Liver (tissue), 8 donors: ENCODE measurements at regions not wholly inside any gene's neighbourhood (a gene's known extent, or its start where the extent isn't known, plus 50 kb on each side); places are given as distances from the start of the nearest gene placed in this dataset.

Experiments used
- DNase-seq: peaks from one replicate; pipeline ENCODE4 v3.0.0-alpha.2; 2017; ENCODE audit warnings: low spot score
- H3K27ac ChIP-seq, 2 donors: one replicate each; pipeline ENCODE4 v1.7.0; 2013; ENCODE audit warnings: inconsistent platforms in 2 of 2, low read length in 2 of 2, control low read depth in 1 of 2, low read depth in 1 of 2, mild to moderate bottlenecking in 1 of 2
- H3K27me3 ChIP-seq, 4 donors: one replicate each; pipeline versions ENCODE4 v1.6.1 to v1.7.0; 2013; ENCODE audit warnings: low read length in 3 of 4, inconsistent platforms in 1 of 4, mild to moderate bottlenecking in 1 of 4, moderate library complexity in 1 of 4; ENCODE audit not compliant: control insufficient read depth in 4 of 4, insufficient read depth in 4 of 4
- H3K36me3 ChIP-seq, 4 donors: one replicate each; pipeline versions ENCODE4 v1.6.1 to v1.7.0; 2013; ENCODE audit warnings: low read length in 3 of 4, mild to moderate bottlenecking in 3 of 4, low read depth in 1 of 4, moderate library complexity in 1 of 4; ENCODE audit not compliant: control insufficient read depth in 4 of 4, insufficient read depth in 3 of 4
- H3K4me1 ChIP-seq, 4 donors: one replicate each; pipeline versions ENCODE4 v1.6.1 to v1.7.0; 2013; ENCODE audit warnings: low read length in 3 of 4, mild to moderate bottlenecking in 3 of 4, moderate library complexity in 1 of 4; ENCODE audit not compliant: control insufficient read depth in 4 of 4, insufficient read depth in 4 of 4
- H3K4me3 ChIP-seq, 3 donors: one replicate each; pipeline versions ENCODE4 v1.6.1 to v1.7.0; 2013; ENCODE audit warnings: low read length in 3 of 3, control low read depth in 1 of 3, low read depth in 1 of 3, mild to moderate bottlenecking in 1 of 3
- H3K9ac ChIP-seq, 2 donors: one replicate each; pipeline ENCODE4 v1.7.0; 2013; ENCODE audit warnings: low read length in 2 of 2, mild to moderate bottlenecking in 2 of 2, moderate library complexity in 2 of 2, control low read depth in 1 of 2, low read depth in 1 of 2
- H3K9me3 ChIP-seq, 4 donors: one replicate each; pipeline versions ENCODE4 v1.6.1 to v1.7.0; 2013; ENCODE audit warnings: low read length in 3 of 4; ENCODE audit not compliant: control insufficient read depth in 4 of 4
- EGR1 ChIP-seq, 2 donors: IDR thresholded peaks; 2 replicates each; pipeline ENCODE4 v1.6.1; 2016 to 2018; ENCODE audit warnings: antibody characterized with exemption in 2 of 2, low read depth in 2 of 2
- FOXA1 ChIP-seq: IDR thresholded peaks from 2 replicates; pipeline ENCODE4 v1.6.1; 2016; ENCODE audit warnings: antibody characterized with exemption
- FOXA2 ChIP-seq: IDR thresholded peaks from 2 replicates; pipeline ENCODE4 v1.6.1; 2016; ENCODE audit warnings: antibody characterized with exemption
- HNF4A ChIP-seq, 2 donors: conservative IDR thresholded peaks; 2 replicates each; pipeline ENCODE4 v1.6.1; 2016; ENCODE audit warnings: antibody characterized with exemption in 2 of 2, mild to moderate bottlenecking in 2 of 2
- HNF4G ChIP-seq: IDR thresholded peaks from 2 replicates; pipeline ENCODE4 v1.6.1; 2016; ENCODE audit warnings: antibody characterized with exemption
- RAD21 ChIP-seq, 2 donors: IDR thresholded peaks; 2 replicates each; pipeline ENCODE4 v1.6.1; 2016; ENCODE audit warnings: antibody characterized with exemption in 2 of 2, mild to moderate bottlenecking in 2 of 2
- SP1 ChIP-seq: IDR thresholded peaks from 2 replicates; pipeline ENCODE4 v1.6.1; 2018; ENCODE audit warnings: antibody characterized with exemption, mild to moderate bottlenecking
- TAF1 ChIP-seq: conservative IDR thresholded peaks from 2 replicates; pipeline ENCODE4 v1.6.1; 2016; ENCODE audit warnings: antibody characterized with exemption, mild to moderate bottlenecking
- WGBS: extraction: QIAGEN DNeasy Blood & Tissue Kit; methylation state at CpG from one replicate; pipeline ENCODE4 v1.1.7; 2013; 5-methylcytosine and 5-hydroxymethylcytosine counted together
- TF ChIP-seq, protein P1 (sequence below): IDR thresholded peaks from 2 replicates; pipeline ENCODE4 v1.6.1; 2016; ENCODE audit warnings: antibody characterized with exemption
- TF ChIP-seq, protein P2 (sequence below): fragments of 150-350 bp; IDR thresholded peaks from 2 replicates; pipeline ENCODE4 v1.5.1; 2017; ENCODE audit warnings: improper control_type of control experiment, low read depth, low read length; ENCODE audit not compliant: missing input control
- TF ChIP-seq, protein P3 (sequence below): IDR thresholded peaks from 2 replicates; pipeline ENCODE4 v1.6.1; 2016; ENCODE audit warnings: antibody characterized with exemption
- TF ChIP-seq, protein P4 (sequence below): IDR thresholded peaks from 2 replicates; pipeline ENCODE4 v1.6.1; 2016; ENCODE audit warnings: antibody characterized with exemption, mild to moderate bottlenecking
- donor health status: healthy.
- donor health status: healthy.
- donor health status: healthy.
- donor health status: healthy.
- donor health status: healthy.

DNA sequence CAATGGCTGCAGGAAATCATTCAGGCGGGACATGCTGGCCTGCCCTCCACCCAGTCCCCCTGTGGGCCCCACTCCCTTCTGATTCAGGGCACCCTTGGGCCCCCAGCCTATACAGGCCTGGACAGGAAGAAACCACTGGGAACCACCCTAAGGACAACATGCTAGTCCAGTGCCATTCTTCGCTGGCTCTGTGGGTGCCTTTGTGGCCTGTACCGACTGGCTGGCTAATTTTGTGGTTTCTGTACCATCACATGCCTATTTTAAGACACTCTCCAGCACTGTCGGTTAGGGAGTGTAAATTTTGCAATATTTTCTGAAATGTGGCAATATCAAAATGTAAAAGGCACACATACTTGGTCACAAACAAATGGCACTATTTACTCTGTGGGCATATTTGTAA is 61.4 kb upstream of the POLG start:
- 44% methylated on average over 4 of the region's 4 CpGs for WGBS
- Histone ChIP-seq H3K36me3 (no peaks in the 10 kb centered on the region), H3K9ac (no peak overlapping the region), H3K4me3 (no peak overlapping the region), H3K27ac (no peak overlapping the region), H3K27me3 (peaks cover 3 to 10% (median 5%) of the 10 kb centered on the region in 4 donors), H3K9me3 (no peaks in the 10 kb centered on the region), H3K4me1 (peaks cover 0 to 7% (median 3%) of the 10 kb centered on the region in 4 donors)
- DNase-seq, result no peak
- TF ChIP-seq SP1 (no peak), RAD21 (IDR thresholded peaks at IDR 0.05) (no peak), EGR1 (IDR thresholded peaks at IDR 0.05; ENCODE audit: low read depth in 2 of 2) (no peak), HNF4A (conservative IDR thresholded peaks at IDR 0.05) (no peak), FOXA1 (no peak)
- TF ChIP-seq, protein P1, sequence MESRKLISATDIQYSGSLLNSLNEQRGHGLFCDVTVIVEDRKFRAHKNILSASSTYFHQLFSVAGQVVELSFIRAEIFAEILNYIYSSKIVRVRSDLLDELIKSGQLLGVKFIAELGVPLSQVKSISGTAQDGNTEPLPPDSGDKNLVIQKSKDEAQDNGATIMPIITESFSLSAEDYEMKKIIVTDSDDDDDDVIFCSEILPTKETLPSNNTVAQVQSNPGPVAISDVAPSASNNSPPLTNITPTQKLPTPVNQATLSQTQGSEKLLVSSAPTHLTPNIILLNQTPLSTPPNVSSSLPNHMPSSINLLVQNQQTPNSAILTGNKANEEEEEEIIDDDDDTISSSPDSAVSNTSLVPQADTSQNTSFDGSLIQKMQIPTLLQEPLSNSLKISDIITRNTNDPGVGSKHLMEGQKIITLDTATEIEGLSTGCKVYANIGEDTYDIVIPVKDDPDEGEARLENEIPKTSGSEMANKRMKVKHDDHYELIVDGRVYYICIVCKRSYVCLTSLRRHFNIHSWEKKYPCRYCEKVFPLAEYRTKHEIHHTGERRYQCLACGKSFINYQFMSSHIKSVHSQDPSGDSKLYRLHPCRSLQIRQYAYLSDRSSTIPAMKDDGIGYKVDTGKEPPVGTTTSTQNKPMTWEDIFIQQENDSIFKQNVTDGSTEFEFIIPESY, result no peak
- TF ChIP-seq, protein P2, sequence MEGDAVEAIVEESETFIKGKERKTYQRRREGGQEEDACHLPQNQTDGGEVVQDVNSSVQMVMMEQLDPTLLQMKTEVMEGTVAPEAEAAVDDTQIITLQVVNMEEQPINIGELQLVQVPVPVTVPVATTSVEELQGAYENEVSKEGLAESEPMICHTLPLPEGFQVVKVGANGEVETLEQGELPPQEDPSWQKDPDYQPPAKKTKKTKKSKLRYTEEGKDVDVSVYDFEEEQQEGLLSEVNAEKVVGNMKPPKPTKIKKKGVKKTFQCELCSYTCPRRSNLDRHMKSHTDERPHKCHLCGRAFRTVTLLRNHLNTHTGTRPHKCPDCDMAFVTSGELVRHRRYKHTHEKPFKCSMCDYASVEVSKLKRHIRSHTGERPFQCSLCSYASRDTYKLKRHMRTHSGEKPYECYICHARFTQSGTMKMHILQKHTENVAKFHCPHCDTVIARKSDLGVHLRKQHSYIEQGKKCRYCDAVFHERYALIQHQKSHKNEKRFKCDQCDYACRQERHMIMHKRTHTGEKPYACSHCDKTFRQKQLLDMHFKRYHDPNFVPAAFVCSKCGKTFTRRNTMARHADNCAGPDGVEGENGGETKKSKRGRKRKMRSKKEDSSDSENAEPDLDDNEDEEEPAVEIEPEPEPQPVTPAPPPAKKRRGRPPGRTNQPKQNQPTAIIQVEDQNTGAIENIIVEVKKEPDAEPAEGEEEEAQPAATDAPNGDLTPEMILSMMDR, result no peak

DNA sequence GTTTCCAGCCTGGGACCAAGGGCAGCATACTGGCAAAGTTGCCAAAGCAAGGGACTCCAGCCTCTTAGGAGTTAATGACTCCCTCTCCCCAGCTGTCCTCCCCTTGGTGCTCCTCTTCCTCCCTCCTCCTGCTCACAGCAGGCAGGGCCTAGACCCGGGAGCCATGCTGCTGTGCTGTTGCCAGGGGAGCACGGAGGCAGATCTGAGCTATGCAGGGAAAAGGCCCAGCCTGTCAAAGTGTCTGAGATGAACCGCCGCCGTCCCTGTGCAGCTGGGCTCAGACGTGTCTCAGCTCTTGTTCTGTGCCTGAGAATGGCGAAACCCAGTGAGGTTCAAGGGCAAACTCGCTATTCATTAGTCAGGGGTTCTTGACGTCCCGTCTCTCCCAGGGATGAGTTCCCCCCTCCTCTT is 60.8 kb upstream of the POLG start:
- Histone ChIP-seq H3K9me3 (no peaks in the 10 kb centered on the region), H3K4me1 (peaks cover 0 to 7% (median 3%) of the 10 kb centered on the region in 4 donors), H3K27ac (no peak overlapping the region), H3K36me3 (no peaks in the 10 kb centered on the region), H3K4me3 (no peak overlapping the region), H3K27me3 (peaks cover 3 to 5% (median 4%) of the 10 kb centered on the region in 4 donors), H3K9ac (no peak overlapping the region)
- 41% methylated on average over 10 of the region's 10 CpGs for WGBS
- TF ChIP-seq FOXA1 (no peak), FOXA2 (no peak), HNF4G (no peak), EGR1 (IDR thresholded peaks at IDR 0.05; ENCODE audit: low read depth in 2 of 2) (no peak), TAF1 (no peak)
- TF ChIP-seq, protein P3, sequence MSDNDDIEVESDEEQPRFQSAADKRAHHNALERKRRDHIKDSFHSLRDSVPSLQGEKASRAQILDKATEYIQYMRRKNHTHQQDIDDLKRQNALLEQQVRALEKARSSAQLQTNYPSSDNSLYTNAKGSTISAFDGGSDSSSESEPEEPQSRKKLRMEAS, result no peak
- TF ChIP-seq, protein P1, result no peak
- TF ChIP-seq, protein P4, sequence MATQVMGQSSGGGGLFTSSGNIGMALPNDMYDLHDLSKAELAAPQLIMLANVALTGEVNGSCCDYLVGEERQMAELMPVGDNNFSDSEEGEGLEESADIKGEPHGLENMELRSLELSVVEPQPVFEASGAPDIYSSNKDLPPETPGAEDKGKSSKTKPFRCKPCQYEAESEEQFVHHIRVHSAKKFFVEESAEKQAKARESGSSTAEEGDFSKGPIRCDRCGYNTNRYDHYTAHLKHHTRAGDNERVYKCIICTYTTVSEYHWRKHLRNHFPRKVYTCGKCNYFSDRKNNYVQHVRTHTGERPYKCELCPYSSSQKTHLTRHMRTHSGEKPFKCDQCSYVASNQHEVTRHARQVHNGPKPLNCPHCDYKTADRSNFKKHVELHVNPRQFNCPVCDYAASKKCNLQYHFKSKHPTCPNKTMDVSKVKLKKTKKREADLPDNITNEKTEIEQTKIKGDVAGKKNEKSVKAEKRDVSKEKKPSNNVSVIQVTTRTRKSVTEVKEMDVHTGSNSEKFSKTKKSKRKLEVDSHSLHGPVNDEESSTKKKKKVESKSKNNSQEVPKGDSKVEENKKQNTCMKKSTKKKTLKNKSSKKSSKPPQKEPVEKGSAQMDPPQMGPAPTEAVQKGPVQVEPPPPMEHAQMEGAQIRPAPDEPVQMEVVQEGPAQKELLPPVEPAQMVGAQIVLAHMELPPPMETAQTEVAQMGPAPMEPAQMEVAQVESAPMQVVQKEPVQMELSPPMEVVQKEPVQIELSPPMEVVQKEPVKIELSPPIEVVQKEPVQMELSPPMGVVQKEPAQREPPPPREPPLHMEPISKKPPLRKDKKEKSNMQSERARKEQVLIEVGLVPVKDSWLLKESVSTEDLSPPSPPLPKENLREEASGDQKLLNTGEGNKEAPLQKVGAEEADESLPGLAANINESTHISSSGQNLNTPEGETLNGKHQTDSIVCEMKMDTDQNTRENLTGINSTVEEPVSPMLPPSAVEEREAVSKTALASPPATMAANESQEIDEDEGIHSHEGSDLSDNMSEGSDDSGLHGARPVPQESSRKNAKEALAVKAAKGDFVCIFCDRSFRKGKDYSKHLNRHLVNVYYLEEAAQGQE, result no peak
- TF ChIP-seq, protein P2, result no peak
- DNase-seq, result no peak
